A673 (cell line): ENCODE measurements at regions not wholly inside any gene's neighbourhood (a gene's known extent, or its start where the extent isn't known, plus 50 kb on each side); places are given as distances from the start of the nearest gene placed in this dataset.

Experiments
- BruUV-seq: library from RNA; stranded (reverse); fragments of 400-500 nt; replicated peaks from 2 replicates; lab custom pipeline; 2021; lab: Mats Ljungman, UMichigan
- CTCF ChIA-PET: fragments of 300-600 bp; sonication (Branson Sonifier 250); formaldehyde crosslinking; loops from one replicate; lab custom pipeline; 2022; ENCODE audit warnings: antibody characterized with exemption; lab: Charles Lee
- POLR2A ChIA-PET: fragments of 300-600 bp; sonication (Branson Sonifier 250); formaldehyde crosslinking; loops from one replicate; lab custom pipeline; 2022; ENCODE audit warnings: antibody characterized with exemption; ENCODE audit not compliant: low non-redundant PET; lab: Charles Lee
- DNase-seq: peaks from one replicate; pipeline ENCODE4 v3.0.0-alpha.2; 2015; ENCODE audit warnings: low spot score
- H3K27ac ChIP-seq: fragments of 200-600 bp; sonication (generic); 2 replicates; pipeline ENCODE4 v1.5.1; 2016; ENCODE audit warnings: mixed run types, low read depth, mild to moderate bottlenecking, mixed read lengths, antibody characterized with exemption, low read length; ENCODE audit not compliant: poor library complexity, severe bottlenecking
- H3K27me3 ChIP-seq: fragments of 200-600 bp; sonication (generic); replicated peaks from 2 replicates; pipeline ENCODE4 v1.6.1; 2017; ENCODE audit warnings: mixed run types, low read depth, mild to moderate bottlenecking, mixed read lengths, antibody characterized with exemption, low read length; ENCODE audit not compliant: insufficient read depth, poor library complexity
- H3K36me3 ChIP-seq: fragments of 200-600 bp; sonication (generic); 2 replicates; pipeline ENCODE4 v1.6.1; 2016; ENCODE audit warnings: mixed run types, mild to moderate bottlenecking, mixed read lengths, antibody characterized with exemption, low read length; ENCODE audit not compliant: insufficient read depth, poor library complexity, severe bottlenecking
- H3K4me1 ChIP-seq: fragments of 200-600 bp; sonication (generic); 2 replicates; pipeline ENCODE4 v1.6.1; 2017; ENCODE audit warnings: mixed run types, mild to moderate bottlenecking, mixed read lengths, antibody characterized with exemption, low read length; ENCODE audit not compliant: insufficient read depth, poor library complexity, severe bottlenecking
- H3K4me3 ChIP-seq: fragments of 200-600 bp; sonication (generic); 2 replicates; pipeline ENCODE4 v1.5.1; 2016; ENCODE audit warnings: low read depth, mixed run types, mild to moderate bottlenecking, mixed read lengths, low read length; ENCODE audit not compliant: poor library complexity, severe bottlenecking
- H3K9me3 ChIP-seq: fragments of 200-600 bp; sonication (generic); 2 replicates; pipeline ENCODE4 v1.6.1; 2016; ENCODE audit warnings: mixed run types, low read depth, mild to moderate bottlenecking, mixed read lengths, antibody characterized with exemption, low read length; ENCODE audit not compliant: poor library complexity, severe bottlenecking
- EZH2 ChIP-seq: fragments of 200-600 bp; sonication (generic); IDR thresholded peaks from 2 replicates; pipeline ENCODE4 v1.6.1; 2017; ENCODE audit warnings: borderline replicate concordance, low read depth, mild to moderate bottlenecking, mixed read lengths, antibody characterized with exemption, low read length; ENCODE audit not compliant: poor library complexity, severe bottlenecking
- intact Hi-C: fragments of 100-400 bp; cut with micrococcal nuclease; formaldehyde crosslinking; loops from one replicate; pipeline ENCODE4 v1.10.0; 2022; ENCODE audit not compliant: unreplicated experiment
- TF ChIP-seq, protein P1 (sequence below): fragments of 300-800, 200-600 bp; sonication (generic); conservative IDR thresholded peaks from 2 replicates; pipeline ENCODE4 v1.5.1; 2017; ENCODE audit warnings: low read depth, mild to moderate bottlenecking, antibody characterized with exemption, low read length, moderate library complexity, mixed read lengths

DNA sequence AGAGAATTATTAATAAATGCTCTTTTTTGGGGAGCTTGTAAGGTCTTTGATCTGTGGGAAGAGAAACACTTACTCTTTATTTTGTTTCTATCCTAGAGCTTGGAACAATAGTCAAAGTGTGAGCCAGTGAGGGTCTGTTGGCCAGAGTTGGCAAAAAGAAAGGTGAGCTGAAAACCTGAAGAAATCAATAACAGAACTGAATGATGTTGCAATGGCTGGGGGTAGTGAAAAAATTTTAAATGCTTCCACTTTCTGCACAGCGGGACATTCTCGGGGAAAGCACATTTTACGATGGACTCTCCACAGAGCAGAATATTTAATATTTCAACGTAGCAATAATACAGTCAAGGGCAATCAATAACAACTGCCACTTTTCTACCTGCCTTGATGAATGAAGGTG is 78.9 kb downstream of the SKA1 start:
- Histone ChIP-seq H3K4me3 (no peak overlapping the region), H3K27ac (no peak overlapping the region), H3K9me3 (no peaks in the 10 kb centered on the region), H3K4me1 (no peaks in the 10 kb centered on the region), H3K27me3 (no peaks in the 10 kb centered on the region), H3K36me3 (no peaks in the 10 kb centered on the region)
- BruUV-seq: no TSS peak
- CTCF ChIA-PET: no interaction called here
- intact Hi-C loops: no loop called here
- TF ChIP-seq EZH2: no peak
- POLR2A ChIA-PET: no interaction called here
- DNase-seq: no peak

DNA sequence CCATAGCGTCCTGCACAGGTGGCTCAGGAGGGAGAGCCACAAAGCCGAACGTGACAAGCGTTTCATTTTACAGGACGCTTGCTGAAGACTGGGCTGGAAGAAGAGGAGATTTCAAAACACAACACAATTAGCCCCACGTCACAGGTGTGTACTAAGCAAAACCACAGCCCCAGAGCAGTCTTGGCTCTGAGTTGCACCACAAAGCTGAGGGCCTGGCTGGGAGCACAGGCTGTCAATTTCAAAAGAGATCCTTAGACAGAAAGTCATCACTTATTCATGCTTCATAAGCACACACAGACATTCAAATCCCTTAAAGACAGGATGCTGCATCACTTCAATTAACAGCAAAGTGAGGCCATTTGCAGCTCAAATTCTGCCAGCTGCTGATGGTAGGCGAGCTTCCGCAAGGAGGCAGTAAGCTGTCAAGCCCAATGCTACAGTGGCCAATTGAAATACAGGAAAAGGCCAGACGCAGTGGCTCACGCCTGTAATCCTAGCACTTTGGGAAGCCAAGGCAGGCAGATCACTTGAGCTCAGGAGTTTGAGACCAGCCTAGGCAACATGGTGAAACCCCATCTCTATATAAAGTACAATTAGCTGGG is 79.6 kb downstream of the SKA1 start:
- intact Hi-C loops: no loop called here
- Histone ChIP-seq H3K4me1 (no peaks in the 10 kb centered on the region), H3K27ac (no peak overlapping the region), H3K9me3 (no peaks in the 10 kb centered on the region), H3K36me3 (no peaks in the 10 kb centered on the region), H3K27me3 (no peaks in the 10 kb centered on the region), H3K4me3 (no peak overlapping the region)
- ChIA-PET CTCF (no interaction called here), POLR2A (no interaction called here)
- no peak for TF ChIP-seq EZH2
- TF ChIP-seq, protein P1, sequence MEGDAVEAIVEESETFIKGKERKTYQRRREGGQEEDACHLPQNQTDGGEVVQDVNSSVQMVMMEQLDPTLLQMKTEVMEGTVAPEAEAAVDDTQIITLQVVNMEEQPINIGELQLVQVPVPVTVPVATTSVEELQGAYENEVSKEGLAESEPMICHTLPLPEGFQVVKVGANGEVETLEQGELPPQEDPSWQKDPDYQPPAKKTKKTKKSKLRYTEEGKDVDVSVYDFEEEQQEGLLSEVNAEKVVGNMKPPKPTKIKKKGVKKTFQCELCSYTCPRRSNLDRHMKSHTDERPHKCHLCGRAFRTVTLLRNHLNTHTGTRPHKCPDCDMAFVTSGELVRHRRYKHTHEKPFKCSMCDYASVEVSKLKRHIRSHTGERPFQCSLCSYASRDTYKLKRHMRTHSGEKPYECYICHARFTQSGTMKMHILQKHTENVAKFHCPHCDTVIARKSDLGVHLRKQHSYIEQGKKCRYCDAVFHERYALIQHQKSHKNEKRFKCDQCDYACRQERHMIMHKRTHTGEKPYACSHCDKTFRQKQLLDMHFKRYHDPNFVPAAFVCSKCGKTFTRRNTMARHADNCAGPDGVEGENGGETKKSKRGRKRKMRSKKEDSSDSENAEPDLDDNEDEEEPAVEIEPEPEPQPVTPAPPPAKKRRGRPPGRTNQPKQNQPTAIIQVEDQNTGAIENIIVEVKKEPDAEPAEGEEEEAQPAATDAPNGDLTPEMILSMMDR: no peak
- no peak for DNase-seq
- no TSS peak for BruUV-seq

DNA sequence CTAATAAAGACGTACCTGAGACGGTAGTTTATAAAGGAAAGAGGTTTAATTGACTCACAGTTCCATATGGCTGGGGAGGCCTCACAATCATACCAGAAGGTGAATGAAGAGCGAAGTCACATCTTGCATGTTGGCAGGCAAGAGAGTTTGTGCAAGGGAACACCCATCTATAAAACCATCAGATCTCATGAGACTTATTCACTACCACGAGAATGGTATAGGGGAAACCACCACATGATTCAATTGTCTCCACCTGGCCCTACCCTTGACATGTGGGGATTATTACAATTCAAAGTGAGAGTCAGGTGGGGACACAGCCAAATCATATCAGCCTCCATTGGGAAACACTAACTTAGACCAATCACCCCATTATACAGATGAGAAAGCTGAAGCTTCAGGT is 81.4 kb downstream of the SKA1 start:
- no peak for DNase-seq
- no peak for TF ChIP-seq EZH2
- TF ChIP-seq, protein P1: no peak
- H3K4me1 ChIP-seq: no peaks in the 10 kb centered on the region
- H3K4me3 ChIP-seq: no peak overlapping the region
- POLR2A ChIA-PET: no interaction called here
- CTCF ChIA-PET: no interaction called here
- no TSS peak for BruUV-seq
- H3K36me3 ChIP-seq: no peaks in the 10 kb centered on the region
- no peak overlapping the region for H3K27ac ChIP-seq
- H3K27me3 ChIP-seq: no peaks in the 10 kb centered on the region
- intact Hi-C loops: no loop called here
- no peaks in the 10 kb centered on the region for H3K9me3 ChIP-seq

DNA sequence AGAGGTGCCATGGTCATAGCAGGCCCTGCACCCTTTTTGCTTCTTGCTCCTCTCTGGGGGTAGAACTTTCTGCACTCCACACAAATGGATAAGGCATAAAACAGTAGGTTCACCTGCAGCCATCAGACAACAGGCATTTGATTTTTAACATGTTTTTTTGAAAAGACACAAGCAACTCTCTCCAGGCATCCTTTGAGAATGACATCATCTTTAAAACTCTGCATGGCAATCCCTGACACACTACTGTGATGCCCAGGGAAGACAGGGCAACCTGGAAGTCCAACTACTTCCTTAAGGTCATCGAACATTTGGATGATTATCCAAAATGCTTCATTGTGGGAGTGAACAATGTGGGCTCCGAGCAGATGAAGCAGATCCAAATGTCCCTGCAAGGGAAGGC is 82.8 kb downstream of the SKA1 start:
- POLR2A ChIA-PET: no interaction called here
- no peak for DNase-seq
- no peak overlapping the region for H3K4me3 ChIP-seq
- TF ChIP-seq EZH2: no peak
- TF ChIP-seq, protein P1: no peak
- no peaks in the 10 kb centered on the region for H3K4me1 ChIP-seq
- H3K27me3 ChIP-seq: no peaks in the 10 kb centered on the region
- CTCF ChIA-PET: no interaction called here
- no peaks in the 10 kb centered on the region for H3K9me3 ChIP-seq
- intact Hi-C loops: no loop called here
- H3K27ac ChIP-seq: no peak overlapping the region
- no peaks in the 10 kb centered on the region for H3K36me3 ChIP-seq
- BruUV-seq: no TSS peak
